ENCODE measurements at regions not wholly inside any gene's neighbourhood (a gene's known extent, or its start where the extent isn't known, plus 50 kb on each side); places are given as distances from the start of the nearest gene placed in this dataset.

- TF ChIP-seq CTCF (conservative IDR thresholded peaks at IDR 0.05; ENCODE audit: low read depth, low read length) (no peak), EZH2phosphoT487 (IDR thresholded peaks at IDR 0.05; ENCODE audit: borderline replicate concordance, low read length) (no peak), EZH2 (IDR thresholded peaks at IDR 0.05; ENCODE audit: low read length, unreplicated experiment) (no peak)
Measured at GRCh38 chrX:5726224-5726623, 502.4 kb downstream of the NLGN4X start.
